ENCODE measurements at regions not wholly inside any gene's neighbourhood (a gene's known extent, or its start where the extent isn't known, plus 50 kb on each side); places are given as distances from the start of the nearest gene placed in this dataset.

GRCh38 chr13:73174521-73175010 is 115.8 kb downstream of the KLF5 start:
- DNase-seq (ENCODE audit: low read depth, low spot score) = no peak
- no peaks in the 10 kb centered on the region for H3K9me3 ChIP-seq (ENCODE audit: control insufficient read depth, insufficient read depth, low read depth, low read length)
- BruUV-seq (replicated peaks) = no TSS peak
- in situ Hi-C loops (cut with HindIII; ENCODE audit: low pct_unique_long_range_greater_than_20kb, low sequenced_read_pairs) (no loop called here), intact Hi-C loops (cut with micrococcal nuclease; ENCODE audit: unreplicated experiment) (no loop called here)
- ChIA-PET CTCF (no interaction called here), POLR2A (no interaction called here)
- H3K4me1 ChIP-seq (ENCODE audit: control insufficient read depth, insufficient read depth, low read length) = no peaks in the 10 kb centered on the region
- H3K27ac ChIP-seq (ENCODE audit: low read length) = no peak overlapping the region
- no peaks in the 10 kb centered on the region for H3K36me3 ChIP-seq (ENCODE audit: control insufficient read depth, insufficient read depth, low read length)
- ATAC-seq = no peak
- no peak for TF ChIP-seq POLR2AphosphoS5 (IDR thresholded peaks at IDR 0.05; ENCODE audit: low read depth, low read length)
- TF ChIP-seq CTCF (IDR thresholded peaks at IDR 0.05) = no peak
- TF ChIP-seq SIN3A (IDR thresholded peaks at IDR 0.05; ENCODE audit: borderline replicate concordance, insufficient read depth, low read depth, low read length) = no peak
- no peak overlapping the region for H3K4me3 ChIP-seq (ENCODE audit: low read depth in 2 of 2, low read length in 2 of 2)
- H3K27me3 ChIP-seq (ENCODE audit: control insufficient read depth, insufficient read depth, low read length) = no peaks in the 10 kb centered on the region

DNA sequence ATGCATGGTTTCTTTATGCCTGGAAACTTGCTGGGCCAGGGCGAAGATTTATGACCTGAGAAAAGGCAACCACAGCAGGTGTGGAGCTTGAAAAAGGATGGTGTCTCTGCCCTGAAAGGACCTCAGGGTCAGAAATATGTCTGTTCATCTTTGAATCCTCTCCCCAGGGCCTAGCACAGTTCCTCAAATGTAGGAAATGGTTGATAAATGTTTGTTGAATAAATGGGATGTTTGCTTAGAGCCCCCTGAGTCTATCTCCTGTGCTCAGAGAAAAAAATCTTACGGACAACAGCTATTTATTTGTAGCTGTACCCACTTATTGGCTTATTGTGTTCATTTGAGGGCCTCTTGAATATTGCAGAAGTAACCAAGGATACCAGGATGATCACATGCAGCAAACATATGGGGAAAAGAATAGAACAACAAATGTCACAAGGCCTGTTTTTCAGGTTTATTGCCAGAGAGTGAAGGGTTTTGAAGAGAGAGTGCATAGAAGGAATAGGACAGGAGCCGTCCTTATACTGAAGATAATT is 114.5 kb downstream of the KLF5 start:
- no peak overlapping the region for H3K4me3 ChIP-seq (ENCODE audit: low read depth in 2 of 2, low read length in 2 of 2)
- H3K36me3 ChIP-seq (ENCODE audit: control insufficient read depth, insufficient read depth, low read length) = no peaks in the 10 kb centered on the region
- no peak overlapping the region for H3K27ac ChIP-seq (ENCODE audit: low read length)
- no peaks in the 10 kb centered on the region for H3K27me3 ChIP-seq (ENCODE audit: control insufficient read depth, insufficient read depth, low read length)
- DNase-seq (ENCODE audit: low read depth, low spot score) (no peak), ATAC-seq (no peak)
- H3K4me1 ChIP-seq (ENCODE audit: control insufficient read depth, insufficient read depth, low read length) = no peaks in the 10 kb centered on the region
- intact Hi-C loops (cut with micrococcal nuclease; ENCODE audit: unreplicated experiment) (no loop called here), in situ Hi-C loops (cut with HindIII; ENCODE audit: low pct_unique_long_range_greater_than_20kb, low sequenced_read_pairs) (no loop called here)
- no peaks in the 10 kb centered on the region for H3K9me3 ChIP-seq (ENCODE audit: control insufficient read depth, insufficient read depth, low read depth, low read length)
- ChIA-PET CTCF (no interaction called here), POLR2A (no interaction called here)
- BruUV-seq (replicated peaks) = no TSS peak
- no peak for TF ChIP-seq SIN3A (IDR thresholded peaks at IDR 0.05; ENCODE audit: borderline replicate concordance, insufficient read depth, low read depth, low read length)
- TF ChIP-seq TCF7L2 (IDR thresholded peaks at IDR 0.05; ENCODE audit: low read depth, low read length) = no peak
- TF ChIP-seq REST (IDR thresholded peaks at IDR 0.05; ENCODE audit: insufficient read depth in 1 of 2, low read depth in 2 of 2, low read length in 1 of 2) = no peak
- TF ChIP-seq CTCF (IDR thresholded peaks at IDR 0.05) = no peak
